OCI-M1 (cell line): ENCODE measurements at regions not wholly inside any gene's neighbourhood (a gene's known extent, or its start where the extent isn't known, plus 50 kb on each side); places are given as distances from the start of the nearest gene placed in this dataset.
A peak's percentile ranks its signal among the peaks of the same experiment; 100 is the strongest.
"Not testable (repeated sequence)": the region's sequence is repeated elsewhere in the genome, so short reads cannot be mapped to it uniquely, and the experiment has no call there.

Experiments used
- DNase-seq: peaks from one replicate; lab custom pipeline; 2025; lab: John Stamatoyannopoulos, UW

GRCh38 chr16:17555176-17555575 is 84.4 kb upstream of the XYLT1 start:
- DNase-seq: no peak

GRCh38 chr16:17552351-17552750 is 81.6 kb upstream of the XYLT1 start:
- no peak for DNase-seq

GRCh38 chr16:17551682-17552081 is 80.9 kb upstream of the XYLT1 start:
- DNase-seq: not testable (repeated sequence)

GRCh38 chr16:17548825-17549224 is 78.1 kb upstream of the XYLT1 start:
- no peak for DNase-seq

GRCh38 chr16:17544785-17545184 is 74.0 kb upstream of the XYLT1 start:
- DNase-seq: peak; percentile 3

GRCh38 chr16:17544304-17544703 is 73.5 kb upstream of the XYLT1 start:
- DNase-seq: no peak

GRCh38 chr16:17543073-17543472 is 72.3 kb upstream of the XYLT1 start:
- DNase-seq: no peak

- DNase-seq: no peak
Observed at GRCh38 chr16:17541324-17541723, 70.6 kb upstream of the XYLT1 start.

GRCh38 chr16:17538927-17539326 is 68.2 kb upstream of the XYLT1 start:
- no peak for DNase-seq

GRCh38 chr16:17532338-17532995 is 61.7 kb upstream of the XYLT1 start:
- no peak for DNase-seq

GRCh38 chr16:17529982-17530760 is 59.4 kb upstream of the XYLT1 start:
- DNase-seq: no peak

- peak; percentile 2 for DNase-seq
Observed at GRCh38 chr16:17526956-17527937, 56.5 kb upstream of the XYLT1 start.

GRCh38 chr16:17524656-17525055 is 53.9 kb upstream of the XYLT1 start:
- DNase-seq: no peak

- no peak for DNase-seq
Observed at GRCh38 chr16:17520561-17520960, 49.8 kb upstream of the XYLT1 start.
